Kidney epithelial cell (primary cell): ENCODE measurements at regions not wholly inside any gene's neighbourhood (a gene's known extent, or its start where the extent isn't known, plus 50 kb on each side); places are given as distances from the start of the nearest gene placed in this dataset.

ENCODE experiments used
- DNase-seq: peaks from one replicate; pipeline ENCODE4 v3.0.0-alpha.2; 2010; ENCODE audit warnings: low read depth
- H3K27me3 ChIP-seq: 2 replicates; pipeline ENCODE4 v1.6.0; 2011; ENCODE audit warnings: low read length; ENCODE audit not compliant: control insufficient read depth, insufficient read depth
- H3K36me3 ChIP-seq: 2 replicates; pipeline ENCODE4 v1.5.1; 2011; ENCODE audit warnings: low read length; ENCODE audit not compliant: control insufficient read depth, insufficient read depth
- H3K4me3 ChIP-seq: 2 replicates; pipeline ENCODE4 v1.5.1; 2011; ENCODE audit warnings: low read depth, mild to moderate bottlenecking, control low read depth, low read length
- CTCF ChIP-seq: IDR thresholded peaks from 2 replicates; pipeline ENCODE4 v1.5.1; 2011; ENCODE audit warnings: mild to moderate bottlenecking, moderate library complexity, low read length, control low read depth, inconsistent platforms; ENCODE audit not compliant: insufficient read depth, poor library complexity, severe bottlenecking

- Histone ChIP-seq H3K27me3 (no peaks in the 10 kb centered on the region), H3K4me3 (no peak overlapping the region), H3K36me3 (no peaks in the 10 kb centered on the region)
- no peak for TF ChIP-seq CTCF
- no peak for DNase-seq
Observed at GRCh38 chr5:97657239-97657638, 474.2 kb upstream of the RIOK2 start.

GRCh38 chr5:97658116-97658900 lies 475.3 kb upstream of the RIOK2 start:
- Histone ChIP-seq H3K4me3 (no peak overlapping the region), H3K27me3 (no peaks in the 10 kb centered on the region), H3K36me3 (no peaks in the 10 kb centered on the region)
- DNase-seq: no peak
- TF ChIP-seq CTCF: no peak

- Histone ChIP-seq H3K27me3 (no peaks in the 10 kb centered on the region), H3K4me3 (no peak overlapping the region), H3K36me3 (no peaks in the 10 kb centered on the region)
- no peak for TF ChIP-seq CTCF
- no peak for DNase-seq
Observed at GRCh38 chr5:97666783-97667182, 483.7 kb upstream of the RIOK2 start.

GRCh38 chr5:97670447-97670846 lies 487.4 kb upstream of the RIOK2 start:
- Histone ChIP-seq H3K36me3 (no peaks in the 10 kb centered on the region), H3K27me3 (no peaks in the 10 kb centered on the region), H3K4me3 (no peak overlapping the region)
- TF ChIP-seq CTCF: no peak
- no peak for DNase-seq

GRCh38 chr5:97676608-97677007 lies 493.6 kb upstream of the RIOK2 start:
- no peaks in the 10 kb centered on the region for H3K27me3 ChIP-seq
- H3K4me3 ChIP-seq: no peak overlapping the region
- no peak for TF ChIP-seq CTCF
- no peaks in the 10 kb centered on the region for H3K36me3 ChIP-seq
- DNase-seq: no peak

GRCh38 chr5:97694091-97694490 lies 511.0 kb upstream of the RIOK2 start:
- TF ChIP-seq CTCF: no peak
- H3K36me3 ChIP-seq: no peaks in the 10 kb centered on the region
- H3K4me3 ChIP-seq: no peak overlapping the region
- DNase-seq: no peak
- H3K27me3 ChIP-seq: no peaks in the 10 kb centered on the region
